ENCODE measurements at regions not wholly inside any gene's neighbourhood (a gene's known extent, or its start where the extent isn't known, plus 50 kb on each side); places are given as distances from the start of the nearest gene placed in this dataset.
A peak's percentile ranks its signal among the peaks of the same experiment; 100 is the strongest.

- H3K23me2 ChIP-seq (ENCODE audit: insufficient read length, low read depth, low read length, poor library complexity, severe bottlenecking) = no peaks in the 10 kb centered on the region
- no peak overlapping the region for H3K27ac Mint-ChIP-seq
- no peak overlapping the region for H3K27ac ChIP-seq (ENCODE audit: insufficient read length, low read depth, low read length)
- H3K4me1 ChIP-seq (ENCODE audit: insufficient read depth, low read length) = no peaks in the 10 kb centered on the region; the same call in 1 of the 2 replicates
- DNase-seq = peak; percentile 15
- H4K5ac ChIP-seq (ENCODE audit: insufficient read length, low read depth, low read length) = no peak overlapping the region
- no peak for TF ChIP-seq CTCF (conservative IDR thresholded peaks at IDR 0.05)
- H2BK12ac ChIP-seq (ENCODE audit: insufficient read length, low read depth, low read length) = no peak overlapping the region
- H3K9me3 ChIP-seq (ENCODE audit: control insufficient read depth, low read depth, low read length) = peaks cover 13% of the 10 kb centered on the region
- no peak overlapping the region for H2BK20ac ChIP-seq (ENCODE audit: low read depth, low read length, poor library complexity, severe bottlenecking)
- H3T11ph ChIP-seq (ENCODE audit: low read length) = no peak overlapping the region
- no peak overlapping the region for H2BK5ac ChIP-seq (ENCODE audit: insufficient read length, low read length)
- WGBS (ENCODE audit: extremely low coverage, insufficient read length, low lambda C conversion rate) = no CpG with 5 or more reads among the region's 10 CpGs
- no peaks in the 10 kb centered on the region for H3K79me1 ChIP-seq (ENCODE audit: insufficient read depth, low read depth, low read length, poor library complexity, severe bottlenecking)
- H3K4me3 Mint-ChIP-seq = no peak overlapping the region
- H2BK15ac ChIP-seq (ENCODE audit: low read depth, low read length) = no peak overlapping the region
- no peaks in the 10 kb centered on the region for H3K27me3 ChIP-seq (ENCODE audit: insufficient read depth, low read length)
- H3K4me1 Mint-ChIP-seq = peaks cover 17 to 26% of the 10 kb centered on the region in 2 experiments
- H2BK120ac ChIP-seq (ENCODE audit: low read depth, low read length, poor library complexity, severe bottlenecking) = no peak overlapping the region
- H3K14ac ChIP-seq (ENCODE audit: insufficient read depth, low read length) = no peak overlapping the region
- no peak overlapping the region for H3K4ac ChIP-seq (ENCODE audit: low read depth, low read length)
- H2AK5ac ChIP-seq (ENCODE audit: insufficient read length, low read length) = no peak overlapping the region
- H3K56ac ChIP-seq (ENCODE audit: insufficient read length, low read depth, low read length) = no peak overlapping the region
- H3K79me2 ChIP-seq (ENCODE audit: insufficient read depth, low read length) = no peaks in the 10 kb centered on the region
- no peaks in the 10 kb centered on the region for H4K20me1 ChIP-seq (ENCODE audit: control insufficient read depth, insufficient read depth, insufficient read length)
- H3K9me3 Mint-ChIP-seq = peaks cover 53 to 56% of the 10 kb centered on the region in 2 experiments
- H3K36me3 Mint-ChIP-seq (ENCODE audit: insufficient read depth in 1 of 3, low read depth in 3 of 3) = peaks cover 21 to 54% (median 44%) of the 10 kb centered on the region in 3 experiments
- H3K23ac ChIP-seq (ENCODE audit: insufficient read length, low read depth, low read length) = no peak overlapping the region
- no peak overlapping the region for H4K91ac ChIP-seq (ENCODE audit: insufficient read length, low read depth, low read length)
- H2AFZ ChIP-seq (ENCODE audit: low read length) = no peak overlapping the region
- H3K4me2 ChIP-seq (ENCODE audit: insufficient read depth, insufficient read length, low read length) = no peak overlapping the region
- H3K18ac ChIP-seq (ENCODE audit: insufficient read length, low read depth, low read length) = no peak overlapping the region
- peaks cover 35% of the 10 kb centered on the region for H3K27me3 Mint-ChIP-seq (ENCODE audit: low read depth)
- H4K8ac ChIP-seq (replicated peaks; ENCODE audit: insufficient read length, low read depth, low read length) = no peak overlapping the region
- H3K9ac ChIP-seq (ENCODE audit: extremely low read depth, insufficient read length, low read length) = no peak overlapping the region
These were observed 255.8 kb downstream of the GLRX3 start for GRCh38 chr10:130392031-130392430.

Data from H9 (cell line).